HG03520 (cell line): ENCODE measurements at regions not wholly inside any gene's neighbourhood (a gene's known extent, or its start where the extent isn't known, plus 50 kb on each side); places are given as distances from the start of the nearest gene placed in this dataset.

Experiments
- ATAC-seq: cut with Tn5 transposase; IDR thresholded peaks from one replicate; pipeline ENCODE4 v1.9.1; 2021; ENCODE audit warnings: mild to moderate bottlenecking, moderate library complexity; ENCODE audit not compliant: unreplicated experiment

DNA sequence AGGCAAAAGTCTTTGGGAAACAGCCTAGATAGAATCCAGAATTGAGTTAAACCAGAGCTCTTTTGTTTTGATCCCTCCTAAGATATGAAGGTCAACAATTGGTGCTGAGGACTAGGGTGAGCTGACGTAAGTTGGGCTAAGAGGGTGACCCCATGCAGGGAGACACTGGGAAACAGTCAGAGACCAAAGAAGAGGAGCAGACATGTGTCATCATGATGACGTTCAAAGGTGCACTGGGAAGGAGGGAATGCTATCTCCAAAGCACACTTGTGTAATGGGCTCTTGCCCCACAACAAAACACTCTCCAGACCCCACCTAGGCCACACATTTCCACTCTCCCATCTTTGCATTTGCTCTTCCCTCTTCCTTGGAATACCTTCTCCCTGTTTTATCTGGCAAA is 481.4 kb downstream of the COG6 start:
- ATAC-seq: no peak

DNA sequence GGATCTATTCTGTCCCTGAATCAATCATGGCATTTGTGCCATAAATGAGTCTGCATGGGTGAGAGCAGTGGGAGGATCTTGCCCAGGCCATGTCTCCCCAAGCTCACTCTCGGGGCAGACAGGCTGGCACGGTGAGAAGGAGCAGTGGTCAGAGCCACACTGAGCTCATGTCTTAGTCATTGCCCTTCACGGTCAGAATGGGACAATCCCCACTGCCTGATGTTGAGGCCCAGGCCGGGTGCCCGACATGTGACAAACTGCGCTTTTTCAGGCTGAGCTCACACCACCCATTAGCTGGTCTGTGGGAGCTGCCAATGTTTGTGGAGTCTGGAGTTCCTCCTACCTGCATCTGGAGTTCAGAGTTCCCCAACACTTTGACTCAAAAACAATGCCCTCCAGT is 481.9 kb downstream of the COG6 start:
- ATAC-seq: no peak

DNA sequence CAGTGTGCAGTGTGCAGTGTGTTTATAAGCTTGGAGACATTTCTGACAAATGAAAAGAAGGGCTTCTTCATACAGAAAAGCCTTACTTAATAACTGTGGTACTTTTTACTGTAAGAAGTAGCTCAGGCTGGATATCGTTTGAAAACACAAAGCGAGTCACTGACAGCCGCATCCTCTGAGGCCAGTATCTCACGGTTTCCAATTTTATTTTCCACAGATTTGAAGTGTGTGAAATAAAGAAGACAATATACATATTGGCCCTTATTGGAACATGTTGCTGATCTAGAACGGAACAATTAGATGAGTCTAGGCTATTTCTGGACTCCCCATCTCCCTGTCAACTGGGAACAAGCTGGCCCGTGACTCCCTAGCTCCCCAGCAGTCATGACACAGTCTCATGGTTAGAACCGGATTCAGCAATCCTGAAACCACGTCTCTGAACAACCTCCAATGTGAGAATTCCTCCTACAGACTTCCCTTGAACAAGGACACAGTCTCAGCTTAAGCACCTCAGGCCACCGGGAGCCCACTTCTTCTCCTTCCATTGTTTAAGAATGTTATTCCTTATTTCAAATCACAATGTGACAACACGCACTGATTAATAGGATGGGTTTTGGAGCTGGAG is 484.5 kb downstream of the COG6 start:
- ATAC-seq: no peak

DNA sequence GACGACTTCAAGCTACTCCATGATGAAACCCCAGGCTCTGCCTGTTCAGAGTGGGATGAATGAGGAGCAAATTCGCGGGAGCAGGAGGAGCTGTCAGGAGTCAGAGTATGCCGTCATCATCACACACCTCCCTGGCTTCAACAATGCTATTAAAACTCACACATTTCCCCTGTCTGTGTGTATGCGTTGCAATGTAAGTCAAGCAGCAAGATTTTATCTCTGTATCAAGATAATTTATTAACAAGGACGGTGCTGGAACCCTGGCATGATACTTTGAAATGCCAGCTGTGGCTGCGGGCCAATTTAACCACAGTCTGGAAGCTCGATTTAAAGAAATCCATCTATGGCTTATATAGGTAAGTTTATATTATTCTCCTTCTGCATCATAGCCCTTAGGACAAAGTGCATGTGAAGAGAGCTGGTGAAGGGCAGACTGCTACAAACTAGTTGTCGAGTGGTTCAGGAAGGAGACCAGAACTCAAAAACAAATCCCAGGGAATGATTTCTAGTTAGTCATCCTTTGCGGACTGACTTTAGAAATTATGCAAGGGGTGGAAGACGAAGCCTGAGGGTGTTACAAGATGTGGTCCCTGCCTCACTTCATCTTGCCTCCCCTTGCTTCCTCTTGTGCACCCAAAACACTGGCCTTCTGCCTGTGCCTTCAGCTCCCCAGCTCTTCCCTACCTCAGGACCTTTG is 486.5 kb downstream of the COG6 start:
- ATAC-seq: no peak

DNA sequence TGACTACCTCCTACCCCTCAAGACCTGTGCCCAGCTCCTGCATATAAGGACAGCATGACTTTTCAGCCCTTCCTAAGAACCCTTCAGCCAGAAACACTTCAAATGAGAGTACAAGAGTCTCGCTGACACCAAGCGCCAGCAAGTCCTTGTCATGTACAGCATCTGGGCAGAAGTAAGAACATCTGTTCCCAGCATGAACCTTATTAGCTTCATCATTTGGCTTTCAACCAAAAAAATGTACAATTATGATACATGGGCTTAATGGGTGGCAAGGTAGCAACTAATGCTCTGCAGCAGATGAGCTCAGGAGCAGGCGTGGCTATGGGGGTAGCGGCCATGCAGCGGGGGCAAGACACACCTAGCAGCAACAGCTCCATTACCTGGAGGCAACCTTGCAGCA is 487.6 kb downstream of the COG6 start:
- no peak for ATAC-seq

DNA sequence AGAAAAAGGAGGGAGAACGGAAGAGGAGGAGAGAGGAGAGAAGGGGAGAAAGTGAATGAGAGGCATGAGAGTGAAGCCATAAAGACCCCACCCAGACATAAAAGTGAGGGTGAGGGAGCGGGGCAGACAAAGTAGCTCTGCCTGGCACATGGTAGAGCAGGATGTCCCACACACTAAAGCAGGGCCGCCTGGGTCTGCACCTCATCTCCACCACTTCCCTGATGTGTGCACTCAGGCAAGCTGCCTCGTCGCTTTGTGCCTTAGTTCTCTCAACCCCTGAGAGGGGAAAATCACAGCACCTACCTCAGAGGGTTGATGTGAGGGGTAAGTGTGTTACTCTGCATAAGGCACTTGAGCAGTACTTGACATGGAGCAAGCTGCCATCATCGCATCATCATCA is 488.1 kb downstream of the COG6 start:
- ATAC-seq: no peak

DNA sequence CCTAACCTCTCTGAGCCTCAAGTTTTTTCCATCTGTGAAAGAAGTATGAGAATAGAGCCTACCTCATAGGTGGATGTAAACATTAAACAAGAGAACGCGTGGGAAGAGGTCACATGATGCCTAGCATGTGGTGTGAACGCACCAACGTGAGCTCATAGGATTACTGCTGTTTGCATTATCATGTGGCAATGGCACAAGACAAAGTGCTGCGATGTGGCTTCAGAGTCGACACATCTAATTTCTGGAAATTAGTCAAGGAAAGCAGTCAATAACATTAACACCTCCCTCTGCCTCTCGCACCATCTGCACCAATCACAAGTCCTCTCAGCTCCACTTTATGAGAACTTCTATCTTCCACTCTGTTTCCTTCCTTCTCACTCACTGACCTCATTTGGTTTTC is 489.7 kb downstream of the COG6 start:
- no peak for ATAC-seq

GRCh38 chr13:40146063-40146462 is 490.6 kb downstream of the COG6 start:
- no peak for ATAC-seq

- ATAC-seq: no peak
Observed at GRCh38 chr13:40146611-40147117, 491.2 kb downstream of the COG6 start.

- ATAC-seq: no peak
Observed at GRCh38 chr13:40148101-40148500, 492.6 kb downstream of the COG6 start.

- ATAC-seq: no peak
Observed at GRCh38 chr13:40148742-40149141, 493.3 kb downstream of the COG6 start.

DNA sequence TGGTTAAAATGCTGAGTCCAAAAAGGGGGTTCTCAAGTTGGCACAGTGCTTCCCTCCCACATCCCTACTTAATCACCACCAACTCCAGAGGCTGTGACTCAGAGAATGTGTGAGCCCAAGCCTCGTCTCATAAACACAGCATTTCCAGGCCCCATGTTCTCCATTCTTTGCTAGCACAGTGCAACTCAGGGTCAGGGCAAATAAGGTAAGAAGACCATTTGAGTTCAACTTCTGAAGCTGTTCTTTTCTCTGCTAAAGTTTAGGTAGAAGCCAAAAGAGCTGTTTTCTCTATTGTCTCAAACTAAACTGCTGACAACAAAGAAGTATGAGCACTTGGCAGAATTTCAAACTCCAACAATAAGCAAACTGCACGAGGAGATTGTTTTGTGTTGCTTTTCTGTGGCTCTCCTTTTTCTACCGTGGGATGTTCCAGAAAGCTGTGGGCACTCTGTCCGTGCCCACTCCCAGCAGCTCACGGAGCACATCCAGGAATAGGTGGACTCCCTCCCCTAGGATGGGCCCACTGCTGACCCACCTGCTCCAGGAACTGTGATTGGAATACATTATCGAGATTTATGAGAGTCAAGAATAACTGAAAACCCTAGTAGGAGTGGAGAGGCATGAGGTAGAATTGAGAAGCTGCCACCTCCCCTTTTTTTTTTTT is 494.3 kb downstream of the COG6 start:
- no peak for ATAC-seq

DNA sequence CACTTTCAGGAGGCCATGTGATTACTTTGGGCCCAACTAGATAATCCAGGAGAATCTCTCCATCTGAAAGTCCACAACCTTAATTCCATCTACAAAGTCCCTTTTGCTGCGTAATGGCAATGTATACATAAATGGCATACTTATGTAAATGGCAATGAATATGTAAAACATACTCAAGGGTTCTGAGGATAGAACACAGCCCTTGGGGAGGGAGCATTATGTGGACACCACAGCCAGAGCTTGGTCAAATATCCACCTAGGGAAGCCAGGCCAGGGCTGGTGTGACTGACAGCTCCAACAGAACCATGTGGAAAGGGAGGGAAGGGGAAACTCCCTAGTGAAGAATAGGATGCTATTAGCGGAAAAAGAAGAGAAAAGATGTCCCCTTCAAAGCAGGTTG is 496.2 kb downstream of the COG6 start:
- no peak for ATAC-seq

DNA sequence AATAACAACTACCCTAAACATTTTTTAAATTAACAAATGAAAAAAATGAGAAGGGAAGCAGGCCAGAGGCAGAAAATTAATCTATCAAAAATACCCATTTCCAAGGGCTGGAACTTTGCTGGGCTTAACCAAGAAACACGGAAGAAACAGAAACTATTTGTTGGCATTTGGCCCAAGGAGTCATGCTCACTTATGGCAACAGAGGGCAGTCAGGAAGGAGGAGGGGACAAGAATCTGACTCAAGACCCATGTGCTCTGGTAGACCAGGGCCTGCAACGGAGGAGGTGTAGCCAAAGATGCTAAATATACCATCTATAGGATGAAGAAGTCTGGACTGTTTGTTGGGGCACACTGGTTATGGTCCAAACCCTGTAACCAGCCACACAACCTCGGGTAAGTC is 496.7 kb downstream of the COG6 start:
- no peak for ATAC-seq

- ATAC-seq: no peak
Observed at GRCh38 chr13:40152922-40153321, 497.5 kb downstream of the COG6 start.

DNA sequence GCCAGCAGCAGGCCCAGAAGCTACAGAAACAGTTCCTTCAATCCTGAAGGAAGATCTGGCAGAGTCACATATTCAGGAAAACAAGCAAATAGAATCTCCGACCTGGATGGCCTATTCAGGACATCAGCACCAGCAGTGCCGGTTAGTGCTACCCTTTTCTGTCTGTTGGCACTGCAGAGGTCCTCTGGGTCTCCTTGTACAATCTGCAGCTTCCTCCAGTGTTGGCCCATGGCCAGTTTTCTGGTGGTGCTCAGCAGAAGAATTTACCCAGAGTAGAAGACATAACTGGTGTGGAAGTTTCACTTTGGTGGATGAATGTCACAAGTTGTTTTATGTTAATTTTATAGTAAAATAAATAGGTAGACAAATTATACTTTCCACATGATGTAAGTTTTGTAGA is 498.1 kb downstream of the COG6 start:
- ATAC-seq: no peak

GRCh38 chr13:40155201-40155600 is 499.7 kb downstream of the COG6 start:
- ATAC-seq: no peak

- no peak for ATAC-seq
Observed at GRCh38 chr13:40158218-40158617, 502.8 kb downstream of the COG6 start.

GRCh38 chr13:40158757-40159156 is 503.3 kb downstream of the COG6 start:
- no peak for ATAC-seq

- no peak for ATAC-seq
Observed at GRCh38 chr13:40159736-40160135, 504.3 kb downstream of the COG6 start.

GRCh38 chr13:40160618-40161350 is 505.3 kb downstream of the COG6 start:
- no peak for ATAC-seq
